H1 (cell line): ENCODE measurements at regions not wholly inside any gene's neighbourhood (a gene's known extent, or its start where the extent isn't known, plus 50 kb on each side); places are given as distances from the start of the nearest gene placed in this dataset.

Experiments
- CTCF ChIA-PET: fragments of 300-600 bp; sonication (Branson Sonifier 250); formaldehyde crosslinking; loops from one replicate; lab custom pipeline; 2021; ENCODE audit not compliant: partially characterized antibody; lab: Charles Lee
- POLR2A ChIA-PET: fragments of 300-600 bp; sonication (Branson Sonifier 250); formaldehyde crosslinking; loops from one replicate; lab custom pipeline; 2021; ENCODE audit warnings: inconsistent platforms; ENCODE audit not compliant: partially characterized antibody; lab: Charles Lee
- DNase-seq, 2 experiments: peaks; one replicate each; pipeline versions ENCODE4 v3.0.0 to v3.0.0-alpha.2; 2010 to 2022; ENCODE audit warnings: low spot score in 2 of 2, low read depth in 1 of 2, mixed read lengths in 1 of 2
- FAIRE-seq: peaks from 2 replicates; lab custom pipeline; 2011; peaks lifted over from hg19 to GRCh38; lab: Jason Lieb, UNC
- H2AFZ ChIP-seq: 2 replicates; pipeline ENCODE4 v1.8.1; 2012; ENCODE audit warnings: low read length, inconsistent platforms
- H2AK5ac ChIP-seq: 2 replicates; pipeline ENCODE4 v1.6.1; 2013; ENCODE audit warnings: low read depth, low read length
- H2BK120ac ChIP-seq: replicated peaks from 2 replicates; pipeline ENCODE3; 2013; ENCODE audit warnings: low read depth, low read length, inconsistent platforms
- H2BK12ac ChIP-seq: 2 replicates; pipeline ENCODE4 v1.6.1; 2013; ENCODE audit warnings: low read depth, low read length
- H2BK15ac ChIP-seq: 2 replicates; pipeline ENCODE4 v1.6.1; 2013; ENCODE audit warnings: low read length
- H2BK20ac ChIP-seq: 2 replicates; pipeline ENCODE4 v1.6.1; 2013; ENCODE audit warnings: low read length
- H2BK5ac ChIP-seq: 2 replicates; pipeline ENCODE4 v1.6.1; 2013; ENCODE audit warnings: low read depth, low read length
- H3K14ac ChIP-seq: 2 replicates; pipeline ENCODE4 v1.6.1; 2013; ENCODE audit warnings: inconsistent platforms; ENCODE audit not compliant: insufficient read length
- H3K18ac ChIP-seq: 2 replicates; pipeline ENCODE4 v1.6.1; 2013; ENCODE audit warnings: low read length; ENCODE audit errors: extremely low read depth
- H3K23ac ChIP-seq: 2 replicates; pipeline ENCODE4 v1.6.1; 2013; ENCODE audit warnings: inconsistent platforms; ENCODE audit not compliant: insufficient read length
- H3K23me2 ChIP-seq: 2 replicates; pipeline ENCODE4 v1.6.1; 2013; ENCODE audit warnings: low read depth, low read length
- H3K27ac ChIP-seq: 2 replicates; pipeline ENCODE4 v1.6.1; 2011; ENCODE audit warnings: low read depth, low read length, inconsistent platforms
- H3K27me3 ChIP-seq, 4 experiments: replicated peaks in 1 of 4; 1 replicate in 1 of 4; 2 replicates in 3 of 4; pipeline versions ENCODE4 v1.6.1 to v1.8.1; 2011 to 2013; ENCODE audit warnings: low read length in 3 of 4, mild to moderate bottlenecking in 3 of 4, inconsistent platforms in 2 of 4, mixed read lengths in 2 of 4, moderate library complexity in 1 of 4; ENCODE audit not compliant: control insufficient read depth in 3 of 4, insufficient read depth in 3 of 4; ENCODE audit errors: extremely low read depth in 1 of 4
- H3K36me3 ChIP-seq, 4 experiments: 2 replicates each; pipeline versions ENCODE4 v1.6.1 to v1.8.1; 2011 to 2013; ENCODE audit warnings: mild to moderate bottlenecking in 4 of 4, low read length in 3 of 4, moderate library complexity in 2 of 4, control low read depth in 1 of 4, inconsistent platforms in 1 of 4; ENCODE audit not compliant: insufficient read depth in 4 of 4, control insufficient read depth in 2 of 4
- H3K4ac ChIP-seq: replicated peaks from 2 replicates; pipeline ENCODE3; 2013; ENCODE audit warnings: low read length, low read depth, mixed read lengths, inconsistent platforms; ENCODE audit not compliant: insufficient read length
- H3K4me1 ChIP-seq, 4 experiments: replicated peaks in 1 of 4; 1 replicate in 1 of 4; 2 replicates in 3 of 4; pipeline versions ENCODE4 v1.6.1 to v1.8.1; 2011 to 2013; ENCODE audit warnings: low read length in 3 of 4, inconsistent platforms in 2 of 4, mixed read lengths in 1 of 4; ENCODE audit not compliant: insufficient read depth in 4 of 4, control insufficient read depth in 3 of 4
- H3K4me2 ChIP-seq, 2 experiments: 2 replicates each; pipeline versions ENCODE4 v1.6.1 to v1.8.1; 2011 to 2013; ENCODE audit warnings: low read depth in 2 of 2, low read length in 2 of 2, control low read depth in 1 of 2, inconsistent platforms in 1 of 2, mild to moderate bottlenecking in 1 of 2; ENCODE audit not compliant: insufficient read depth in 1 of 2
- H3K4me3 ChIP-seq, 4 experiments: fragments of 200-600, 300-600 bp in 1 of 4; sonication (generic), shearing (Covaris generic), sonication (Bioruptor Twin) in 1 of 4; 2 replicates each; pipeline versions ENCODE4 v1.5.1 to v1.8.1; 2011 to 2016; ENCODE audit warnings: low read length in 4 of 4, low read depth in 3 of 4, control low read depth in 2 of 4, inconsistent platforms in 2 of 4, mild to moderate bottlenecking in 2 of 4, mixed read lengths in 1 of 4, moderate library complexity in 1 of 4; ENCODE audit not compliant: insufficient read depth in 2 of 4; ENCODE audit errors: extremely low read depth in 1 of 4
- H3K56ac ChIP-seq: replicated peaks from 2 replicates; pipeline ENCODE3; 2013; ENCODE audit warnings: low read depth, mild to moderate bottlenecking, mixed read lengths, low read length, inconsistent platforms; ENCODE audit not compliant: insufficient read length
- H3K79me1 ChIP-seq: 2 replicates; pipeline ENCODE4 v1.6.1; 2013; ENCODE audit warnings: low read depth, low read length, control low read depth
- H3K79me2 ChIP-seq, 2 experiments: 2 replicates each; pipeline versions ENCODE4 v1.6.1 to v1.8.1; 2012 to 2013; ENCODE audit warnings: low read length in 2 of 2, mild to moderate bottlenecking in 2 of 2, inconsistent platforms in 1 of 2; ENCODE audit not compliant: insufficient read depth in 2 of 2, control insufficient read depth in 1 of 2
- H3K9ac ChIP-seq, 4 experiments: replicated peaks in 1 of 4; 1 replicate in 1 of 4; 2 replicates in 3 of 4; pipeline versions ENCODE4 v1.6.1 to v1.8.1; 2011 to 2013; ENCODE audit warnings: low read depth in 3 of 4, low read length in 3 of 4, control low read depth in 2 of 4, mild to moderate bottlenecking in 2 of 4, moderate library complexity in 2 of 4, inconsistent platforms in 1 of 4; ENCODE audit errors: extremely low read depth in 1 of 4
- H3K9me3 ChIP-seq, 2 experiments: 2 replicates each; pipeline versions ENCODE4 v1.6.1 to v1.8.1; 2012 to 2013; ENCODE audit warnings: mild to moderate bottlenecking in 2 of 2, moderate library complexity in 2 of 2, control low read depth in 1 of 2, inconsistent platforms in 1 of 2, low read depth in 1 of 2, low read length in 1 of 2, mixed read lengths in 1 of 2; ENCODE audit not compliant: insufficient read depth in 2 of 2
- H4K20me1 ChIP-seq, 2 experiments: replicated peaks in 1 of 2; 2 replicates each; pipeline versions ENCODE3 to v1.8.1; 2011 to 2013; ENCODE audit warnings: inconsistent platforms in 2 of 2, low read length in 2 of 2, mild to moderate bottlenecking in 1 of 2; ENCODE audit not compliant: insufficient read depth in 2 of 2, control insufficient read depth in 1 of 2
- H4K5ac ChIP-seq: 2 replicates; pipeline ENCODE4 v1.6.1; 2013; ENCODE audit warnings: low read length, low read depth, mixed read lengths, inconsistent platforms; ENCODE audit not compliant: insufficient read length
- H4K8ac ChIP-seq: 2 replicates; pipeline ENCODE4 v1.8.0; 2013; ENCODE audit warnings: mild to moderate bottlenecking, moderate library complexity, low read length, inconsistent platforms; ENCODE audit not compliant: insufficient read depth; ENCODE audit errors: extremely low read depth
- H4K91ac ChIP-seq: replicated peaks from 2 replicates; pipeline ENCODE3; 2013; ENCODE audit warnings: low read length, mixed read lengths, inconsistent platforms; ENCODE audit not compliant: insufficient read length
- CTBP2 ChIP-seq: IDR thresholded peaks from 2 replicates; pipeline ENCODE4 v1.7.0; 2011; ENCODE audit warnings: borderline replicate concordance, mild to moderate bottlenecking, moderate library complexity, mixed read lengths, low read length; ENCODE audit not compliant: insufficient read depth, insufficient read length
- GABPA ChIP-seq: IDR thresholded peaks from 2 replicates; pipeline ENCODE4 v1.6.1; 2011; ENCODE audit warnings: mild to moderate bottlenecking, low read length, moderate library complexity, borderline replicate concordance; ENCODE audit not compliant: insufficient read depth
- JUND ChIP-seq: IDR thresholded peaks from 2 replicates; pipeline ENCODE4 v1.6.1; 2011; ENCODE audit warnings: mild to moderate bottlenecking, improper control_type of control experiment, low read length
- MAFK ChIP-seq: IDR thresholded peaks from 2 replicates; pipeline ENCODE4 v1.6.1; 2012; ENCODE audit warnings: low read depth, mild to moderate bottlenecking, improper control_type of control experiment, low read length
- POLR2A ChIP-seq, 2 experiments: IDR thresholded peaks; 1 replicate in 1 of 2; 2 replicates in 1 of 2; pipeline ENCODE4 v1.6.1; 2011; ENCODE audit warnings: low read depth in 2 of 2, low read length in 2 of 2, mild to moderate bottlenecking in 2 of 2; ENCODE audit errors: control extremely low read depth in 1 of 2
- RXRA ChIP-seq: IDR thresholded peaks from 2 replicates; pipeline ENCODE4 v1.6.1; 2011; ENCODE audit warnings: low read depth, mild to moderate bottlenecking, low read length, moderate library complexity; ENCODE audit not compliant: insufficient read depth
- TAF1 ChIP-seq: IDR thresholded peaks from 2 replicates; pipeline ENCODE4 v1.6.1; 2011; ENCODE audit warnings: mild to moderate bottlenecking, low read depth, low read length
- WGBS, 2 experiments: shearing (Covaris generic) in 1 of 2; methylation state at CpG; one replicate each; pipeline versions ENCODE4 v1.1.6 to v1.1.7; 2013 to 2015; ENCODE audit warnings: low lambda C conversion rate in 2 of 2, mixed read lengths in 2 of 2, inconsistent platforms in 1 of 2, low coverage in 1 of 2, missing lambda C conversion rate in 1 of 2; ENCODE audit not compliant: insufficient replicate concordance in 2 of 2, insufficient coverage in 1 of 2, insufficient read length in 1 of 2; ENCODE audit errors: extremely low coverage in 1 of 2, missing lambda C conversion rate in 1 of 2; 5-methylcytosine and 5-hydroxymethylcytosine counted together

DNA sequence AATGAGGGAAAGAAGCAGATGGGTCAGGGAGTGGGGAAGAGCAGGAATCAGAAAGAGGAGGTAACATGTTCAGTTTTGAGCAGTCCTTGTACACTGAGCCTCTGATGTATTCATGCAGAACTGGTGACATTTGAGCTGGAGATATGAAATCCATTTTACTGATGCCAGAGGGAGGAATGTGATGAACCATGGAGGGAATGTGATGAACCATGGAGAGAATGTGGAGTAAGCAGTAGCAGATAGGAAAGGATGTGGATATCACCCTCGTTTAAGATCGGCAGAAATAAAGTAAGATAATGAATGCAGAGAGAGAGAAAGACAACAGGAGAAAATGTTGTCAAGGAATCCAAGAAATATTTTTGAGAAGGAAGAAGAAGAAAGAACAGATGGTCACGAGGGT is 231.6 kb downstream of the TBXT start:
- Histone ChIP-seq H3K18ac (no peak overlapping the region), H2BK120ac (no peak overlapping the region), H3K23ac (no peak overlapping the region), H3K4ac (no peak overlapping the region), H4K8ac (no peak overlapping the region), H4K20me1 (no peaks in the 10 kb centered on the region), H2BK12ac (no peak overlapping the region), H2BK20ac (no peak overlapping the region), H3K56ac (no peak overlapping the region), H3K14ac (no peak overlapping the region), H4K5ac (no peak overlapping the region), H2AK5ac (no peak overlapping the region), H3K23me2 (no peaks in the 10 kb centered on the region), H2BK5ac (no peak overlapping the region), H3K27me3 (no peaks in the 10 kb centered on the region), H3K79me2 (no peaks in the 10 kb centered on the region), H3K27ac (no peak overlapping the region), H2AFZ (no peak overlapping the region), H2BK15ac (no peak overlapping the region), H3K36me3 (no peaks in the 10 kb centered on the region), H3K4me1 (no peaks in the 10 kb centered on the region; a peak in 1 of 7 replicates), H3K9ac (no peak overlapping the region), H3K9me3 (no peaks in the 10 kb centered on the region), H3K4me2 (no peak overlapping the region), H4K91ac (no peak overlapping the region), H3K4me3 (no peak overlapping the region), H3K79me1 (no peaks in the 10 kb centered on the region)
- DNase-seq (no peak), FAIRE-seq (no peak)
- 84% methylated on average over 3 of the region's 3 CpGs; no CpG with 5 or more reads in 1 of the 2 experiments for WGBS, 2 experiments
- ChIA-PET POLR2A (no interaction called here), CTCF (interaction anchor here (0.7 kb wide), 1 partner anchor 161 kb away, joined by 3 read pairs; no protein-coding TSS in a partner anchor)
- TF ChIP-seq POLR2A (IDR thresholded peaks at IDR 0.05; ENCODE audit: control extremely low read depth in 1 of 2, low read depth in 2 of 2, low read length in 2 of 2) (no peak), JUND (no peak), GABPA (no peak), RXRA (no peak), CTBP2 (no peak), MAFK (no peak), TAF1 (no peak)
